ENCODE measurements at regions not wholly inside any gene's neighbourhood (a gene's known extent, or its start where the extent isn't known, plus 50 kb on each side); places are given as distances from the start of the nearest gene placed in this dataset.

DNA sequence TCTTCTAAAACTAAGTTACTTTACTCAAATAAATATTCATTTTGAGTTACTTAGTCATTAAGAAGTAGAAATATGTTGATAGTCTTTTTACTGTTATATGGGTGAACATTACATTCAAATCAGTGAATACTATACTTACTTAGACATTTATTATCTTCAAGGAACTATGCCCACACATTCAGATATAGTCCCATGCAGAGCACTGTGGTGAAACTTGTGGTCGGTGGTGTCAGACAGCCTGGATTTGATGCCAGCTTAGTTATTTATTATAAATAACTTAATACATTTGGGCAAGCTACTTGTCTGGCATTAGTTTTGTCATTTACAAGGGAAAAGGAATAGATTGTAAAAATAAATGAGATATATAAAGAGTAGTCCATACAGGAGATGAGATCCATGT is 149.5 kb downstream of the RAP2B start:
- no peaks in the 10 kb centered on the region for H3K36me3 ChIP-seq
- no peak overlapping the region for H3K4me2 ChIP-seq
- no peaks in the 10 kb centered on the region for H4K20me1 ChIP-seq
- H3K27me3 ChIP-seq: no peaks in the 10 kb centered on the region
- H3K4me1 ChIP-seq: no peaks in the 10 kb centered on the region
- no peak overlapping the region for H3K27ac ChIP-seq
- H3K4me3 ChIP-seq: no peak overlapping the region
- TF ChIP-seq Cebpa-rat (IDR thresholded peaks at IDR 0.05): no peak
- H3K9ac ChIP-seq: no peak overlapping the region
- 0 out of 2 replicates have a peak, but pooled peaks cover 8% of the 10 kb centered on the region for H3K9me3 ChIP-seq

DNA sequence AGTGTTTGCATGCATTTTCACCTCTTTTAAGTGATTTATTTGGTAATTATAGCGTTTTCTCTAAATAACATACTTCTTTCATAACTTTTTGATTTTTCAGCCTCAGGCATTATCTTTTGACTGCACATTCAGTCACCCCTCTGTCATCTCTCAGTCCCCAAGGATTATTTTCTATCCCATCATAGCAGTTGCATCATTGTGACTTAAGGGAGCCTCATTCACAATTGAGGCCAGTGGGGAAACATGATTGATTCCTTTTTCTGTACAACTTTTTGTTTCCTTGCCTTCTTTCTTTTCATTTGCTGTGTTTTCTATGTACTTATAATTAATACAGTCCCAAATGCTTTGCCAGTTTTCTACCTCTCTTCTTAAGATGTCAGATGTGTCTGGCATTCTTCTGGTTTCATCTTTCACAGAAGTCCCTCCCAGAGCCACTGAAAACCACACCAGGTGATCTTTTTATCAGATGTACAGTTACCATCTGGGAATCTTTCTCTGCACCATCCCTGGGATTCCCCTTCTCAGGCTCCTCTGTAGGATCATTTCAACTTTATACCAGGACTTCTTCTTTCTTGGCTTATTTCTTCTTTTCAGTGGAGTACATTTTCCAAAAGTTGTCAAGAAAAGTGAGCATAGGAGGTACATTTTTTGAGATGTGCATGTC is 151.4 kb downstream of the RAP2B start:
- Histone ChIP-seq H3K4me3 (no peak overlapping the region), H4K20me1 (no peaks in the 10 kb centered on the region), H3K27ac (no peak overlapping the region), H3K27me3 (no peaks in the 10 kb centered on the region), H3K4me2 (no peak overlapping the region), H3K4me1 (no peaks in the 10 kb centered on the region), H3K36me3 (no peaks in the 10 kb centered on the region), H3K9me3 (0 out of 2 replicates have a peak, but pooled peaks cover 11% of the 10 kb centered on the region), H3K9ac (no peak overlapping the region)
- no peak for TF ChIP-seq Cebpa-rat (IDR thresholded peaks at IDR 0.05)

DNA sequence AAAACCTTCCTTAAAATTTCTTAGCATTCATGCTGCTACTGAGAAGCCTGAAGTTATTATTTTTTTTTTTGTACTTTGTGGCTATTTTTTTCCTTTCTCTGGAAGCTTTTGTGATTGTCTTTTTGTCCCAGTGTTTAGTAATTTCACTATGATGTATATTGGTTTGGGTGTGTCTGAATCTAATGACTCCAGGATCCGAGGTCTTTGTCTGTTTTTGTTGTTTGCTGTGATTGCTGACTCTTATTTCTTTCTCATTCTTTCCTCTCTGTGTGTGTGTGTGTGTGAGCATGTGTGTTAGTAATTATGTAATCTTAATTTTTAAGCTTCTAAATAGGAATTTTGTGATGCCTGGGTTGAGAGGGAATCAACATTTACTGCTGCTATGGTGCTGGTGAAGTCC is 152.0 kb downstream of the RAP2B start:
- Histone ChIP-seq H4K20me1 (no peaks in the 10 kb centered on the region), H3K9me3 (0 out of 2 replicates have a peak, but pooled peaks cover 11% of the 10 kb centered on the region), H3K4me1 (no peaks in the 10 kb centered on the region), H3K36me3 (no peaks in the 10 kb centered on the region), H3K4me3 (no peak overlapping the region), H3K9ac (no peak overlapping the region), H3K27ac (no peak overlapping the region), H3K27me3 (no peaks in the 10 kb centered on the region), H3K4me2 (no peak overlapping the region)
- no peak for TF ChIP-seq Cebpa-rat (IDR thresholded peaks at IDR 0.05)

DNA sequence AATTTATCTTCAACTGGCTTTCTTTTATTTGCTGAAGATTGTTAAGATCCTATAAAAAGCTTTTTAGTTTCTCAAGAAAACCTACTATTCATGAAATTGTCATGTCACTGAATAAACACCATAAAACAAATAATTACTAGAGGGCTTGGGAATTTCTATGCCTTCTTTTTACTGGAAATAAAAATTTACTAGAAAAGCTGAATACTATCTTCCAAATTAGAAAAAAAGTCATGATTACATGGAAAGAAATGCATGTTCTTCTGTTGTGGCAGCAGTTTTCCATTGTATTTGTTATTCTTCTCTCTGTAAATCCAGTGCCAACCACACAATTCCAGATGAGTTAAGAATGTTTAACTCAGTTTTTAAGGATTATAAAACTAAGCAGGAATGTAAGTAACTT is 153.8 kb downstream of the RAP2B start:
- no peak for TF ChIP-seq Cebpa-rat (IDR thresholded peaks at IDR 0.05)
- no peaks in the 10 kb centered on the region for H4K20me1 ChIP-seq
- no peak overlapping the region for H3K4me3 ChIP-seq
- H3K36me3 ChIP-seq: no peaks in the 10 kb centered on the region
- 0 out of 2 replicates have a peak, but pooled peaks cover 11% of the 10 kb centered on the region for H3K9me3 ChIP-seq
- H3K9ac ChIP-seq: no peak overlapping the region
- H3K27ac ChIP-seq: no peak overlapping the region
- no peaks in the 10 kb centered on the region for H3K27me3 ChIP-seq
- no peak overlapping the region for H3K4me2 ChIP-seq
- H3K4me1 ChIP-seq: no peaks in the 10 kb centered on the region

DNA sequence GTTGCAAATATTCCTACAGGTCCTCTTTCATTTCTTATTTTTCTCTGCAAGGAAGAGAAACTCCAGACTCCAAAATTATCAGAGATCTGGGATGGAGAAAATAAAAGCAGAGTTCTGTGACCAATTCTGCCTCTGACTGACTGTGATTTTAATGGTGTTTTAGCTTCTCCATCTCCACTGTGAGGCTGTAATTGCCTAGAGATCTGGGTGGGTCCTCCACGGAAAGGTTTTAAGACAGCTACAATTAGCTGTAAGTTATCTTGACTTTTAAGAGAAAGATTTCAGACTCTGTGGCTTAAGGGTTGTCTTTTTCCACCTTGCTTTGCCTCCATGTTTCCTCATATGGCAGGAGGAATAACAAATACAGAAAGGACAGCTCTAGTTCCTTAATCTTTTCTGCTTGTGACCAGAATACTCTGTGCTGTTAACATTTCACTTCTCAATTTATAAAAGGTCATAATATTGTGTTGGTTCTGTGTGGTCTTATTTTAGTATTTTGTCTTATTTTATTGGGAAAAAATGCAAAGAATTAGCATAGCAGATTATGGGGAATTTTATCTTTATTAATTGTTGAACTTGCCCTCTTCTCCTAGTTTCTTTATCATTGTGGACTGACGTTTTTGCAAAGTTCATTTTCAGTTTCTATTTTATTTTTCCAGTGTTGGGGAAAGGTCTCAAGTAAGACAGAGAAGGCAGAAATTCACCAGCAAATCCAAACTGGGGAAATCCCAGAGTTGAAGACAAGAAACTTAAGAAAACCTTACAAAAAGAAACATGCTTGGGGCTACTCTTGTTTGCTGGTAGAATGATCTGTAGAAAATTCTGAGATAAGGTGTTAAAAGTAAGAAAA is 157.9 kb downstream of the RAP2B start:
- H3K4me2 ChIP-seq: no peak overlapping the region

DNA sequence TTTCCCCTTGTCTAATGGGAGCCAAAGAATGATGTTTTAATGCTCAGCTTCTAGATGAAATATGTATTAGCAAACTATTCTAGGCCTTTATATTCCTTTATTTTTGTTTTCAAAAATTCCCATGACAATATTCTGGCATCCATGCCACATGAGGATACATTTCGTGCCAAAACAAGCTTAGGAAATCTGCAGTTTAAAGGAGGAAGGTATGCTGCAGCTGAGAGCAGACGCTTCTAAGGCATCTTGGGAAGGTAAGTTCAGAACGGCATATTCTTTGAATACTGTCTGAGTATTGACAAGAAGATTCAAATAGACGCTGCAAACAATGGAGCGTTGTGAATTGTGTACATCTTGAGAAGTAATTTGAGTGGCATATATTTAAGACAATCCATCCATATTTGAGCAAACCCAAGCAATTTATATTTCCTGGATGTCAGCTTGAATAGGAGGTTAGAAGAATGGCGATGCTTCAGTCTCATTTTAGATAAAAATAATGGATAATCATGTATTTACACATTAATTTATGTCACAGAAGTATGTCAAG is 158.6 kb downstream of the RAP2B start:
- no peak overlapping the region for H3K4me3 ChIP-seq
- 0 out of 2 replicates have a peak, but pooled peaks cover 3% of the 10 kb centered on the region for H3K9me3 ChIP-seq
- no peaks in the 10 kb centered on the region for H3K4me1 ChIP-seq
- H3K4me2 ChIP-seq: no peak overlapping the region
- no peak overlapping the region for H3K27ac ChIP-seq
- TF ChIP-seq Cebpa-rat (IDR thresholded peaks at IDR 0.05): no peak
- H3K9ac ChIP-seq: no peak overlapping the region
- H3K36me3 ChIP-seq: no peaks in the 10 kb centered on the region
- no peaks in the 10 kb centered on the region for H4K20me1 ChIP-seq
- H3K27me3 ChIP-seq: no peaks in the 10 kb centered on the region

More for the DNA sequence above, 157.9 kb downstream of the RAP2B start:
- Histone ChIP-seq H3K36me3 (no peaks in the 10 kb centered on the region), H3K4me3 (no peak overlapping the region), H3K9ac (no peak overlapping the region), H3K27me3 (no peaks in the 10 kb centered on the region), H3K27ac (no peak overlapping the region), H3K9me3 (0 out of 2 replicates have a peak, but pooled peaks cover 5% of the 10 kb centered on the region), H4K20me1 (no peaks in the 10 kb centered on the region), H3K4me1 (no peaks in the 10 kb centered on the region)
- no peak for TF ChIP-seq Cebpa-rat (IDR thresholded peaks at IDR 0.05)

DNA sequence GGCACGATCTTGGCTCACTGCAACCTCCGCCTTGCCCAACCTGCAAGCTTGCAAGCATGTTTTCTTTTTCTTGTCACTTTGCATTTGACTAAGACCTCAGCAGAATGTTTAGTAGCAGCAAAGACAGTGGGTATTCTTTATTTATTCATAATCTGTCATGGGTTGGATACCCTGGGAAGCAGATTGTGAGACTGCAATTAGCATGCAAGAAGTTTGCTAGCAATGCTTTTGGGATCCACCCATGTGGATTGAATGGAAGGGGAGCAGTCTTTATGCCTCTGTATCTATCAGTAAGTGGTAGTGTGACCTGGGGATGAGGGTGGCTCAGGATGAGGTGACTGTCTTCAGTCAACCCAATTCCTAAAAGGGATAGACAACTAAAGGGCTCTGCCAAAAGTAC is 166.7 kb downstream of the RAP2B start:
- Histone ChIP-seq H3K4me1 (no peaks in the 10 kb centered on the region), H3K36me3 (no peaks in the 10 kb centered on the region), H3K27ac (no peak overlapping the region), H3K9me3 (no peaks in the 10 kb centered on the region), H4K20me1 (no peaks in the 10 kb centered on the region), H3K4me2 (no peak overlapping the region), H3K4me3 (no peak overlapping the region), H3K27me3 (no peaks in the 10 kb centered on the region), H3K9ac (no peak overlapping the region)
- TF ChIP-seq Cebpa-rat (IDR thresholded peaks at IDR 0.05): no peak

DNA sequence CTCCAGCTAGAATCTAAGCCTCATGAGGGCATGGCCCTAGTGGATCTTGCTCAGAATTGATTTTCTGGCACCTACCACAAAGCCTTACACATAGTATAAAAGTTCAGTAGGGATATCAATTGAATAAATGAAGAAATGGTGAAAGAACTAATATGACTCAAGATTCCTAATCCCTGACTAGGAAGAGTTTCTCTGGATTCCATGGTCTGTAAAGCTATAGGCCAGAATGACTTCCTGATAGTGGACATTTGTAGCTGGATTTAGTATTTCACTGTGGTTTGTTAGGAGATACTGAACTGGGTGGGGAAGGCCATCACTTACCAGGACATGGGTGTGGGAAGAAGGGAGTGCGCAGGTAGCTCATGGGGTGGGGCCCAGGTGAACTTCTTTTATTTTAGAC is 168.9 kb downstream of the RAP2B start:
- no peaks in the 10 kb centered on the region for H3K36me3 ChIP-seq
- no peaks in the 10 kb centered on the region for H3K9me3 ChIP-seq
- H3K4me2 ChIP-seq: no peak overlapping the region
- H3K4me1 ChIP-seq: no peaks in the 10 kb centered on the region
- no peak overlapping the region for H3K27ac ChIP-seq
- no peak overlapping the region for H3K9ac ChIP-seq
- no peaks in the 10 kb centered on the region for H4K20me1 ChIP-seq
- H3K27me3 ChIP-seq: no peaks in the 10 kb centered on the region
- no peak for TF ChIP-seq Cebpa-rat (IDR thresholded peaks at IDR 0.05)
- H3K4me3 ChIP-seq: no peak overlapping the region

DNA sequence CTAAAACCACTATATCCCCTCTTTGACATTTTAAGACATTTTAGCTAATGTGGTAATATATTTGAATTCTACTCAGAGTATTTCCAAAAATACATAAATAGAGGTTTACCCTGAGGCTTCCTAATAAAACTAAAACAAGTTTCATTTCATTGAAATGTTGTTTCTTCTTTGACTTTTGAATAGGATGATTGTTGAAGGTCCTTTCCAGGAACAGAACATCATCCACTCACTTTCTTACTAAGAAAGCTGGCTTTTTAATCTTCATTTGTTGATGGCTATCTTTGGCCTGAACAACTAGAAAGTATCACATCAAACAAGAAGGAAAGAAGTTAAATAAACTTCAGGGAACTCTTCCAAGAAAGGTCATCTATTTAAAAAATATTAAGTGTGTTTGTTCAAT is 169.7 kb downstream of the RAP2B start:
- TF ChIP-seq Cebpa-rat (IDR thresholded peaks at IDR 0.05): no peak
- no peaks in the 10 kb centered on the region for H3K4me1 ChIP-seq
- no peaks in the 10 kb centered on the region for H3K36me3 ChIP-seq
- no peak overlapping the region for H3K4me3 ChIP-seq
- H3K27ac ChIP-seq: no peak overlapping the region
- no peak overlapping the region for H3K9ac ChIP-seq
- no peak overlapping the region for H3K4me2 ChIP-seq
- no peaks in the 10 kb centered on the region for H4K20me1 ChIP-seq
- no peaks in the 10 kb centered on the region for H3K27me3 ChIP-seq
- H3K9me3 ChIP-seq: no peaks in the 10 kb centered on the region

DNA sequence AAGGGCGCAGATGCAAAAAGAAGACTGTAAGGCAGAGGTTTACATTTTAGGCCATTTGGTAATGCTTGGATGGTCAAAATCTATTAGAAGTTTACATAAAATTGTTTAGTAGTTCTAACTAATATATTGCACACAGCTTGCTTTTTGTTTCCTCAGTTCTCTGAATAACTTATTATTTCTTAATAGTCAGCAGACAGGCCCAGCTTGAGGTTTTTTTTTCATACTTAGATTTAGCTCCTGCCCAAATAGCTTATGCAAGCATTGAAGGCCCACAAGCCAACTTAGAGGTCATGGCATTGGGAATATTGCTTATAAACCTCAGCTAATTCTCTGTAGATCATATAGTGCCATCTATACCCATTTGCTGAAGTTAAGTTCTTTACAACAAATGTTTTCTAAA is 172.5 kb downstream of the RAP2B start:
- H3K27ac ChIP-seq: no peak overlapping the region
- H3K27me3 ChIP-seq: no peaks in the 10 kb centered on the region
- no peak overlapping the region for H3K4me2 ChIP-seq
- TF ChIP-seq Cebpa-rat (IDR thresholded peaks at IDR 0.05): no peak
- no peaks in the 10 kb centered on the region for H3K36me3 ChIP-seq
- H3K9ac ChIP-seq: no peak overlapping the region
- H3K4me1 ChIP-seq: no peaks in the 10 kb centered on the region
- no peaks in the 10 kb centered on the region for H3K9me3 ChIP-seq
- H4K20me1 ChIP-seq: no peaks in the 10 kb centered on the region
- H3K4me3 ChIP-seq: no peak overlapping the region

All from BLaER1 (cell line).